Brain microvascular endothelial cell (primary cell): ENCODE measurements at regions not wholly inside any gene's neighbourhood (a gene's known extent, or its start where the extent isn't known, plus 50 kb on each side); places are given as distances from the start of the nearest gene placed in this dataset.

Experiments
- DNase-seq: peaks from one replicate; pipeline ENCODE4 v3.0.0-alpha.2; 2020
- H3K27ac ChIP-seq: fragments of 250-450 bp; sonication (Bioruptor Pico); 2 replicates; pipeline ENCODE4 v1.5.1; 2020; ENCODE audit warnings: mild to moderate bottlenecking, moderate library complexity
- H3K27me3 ChIP-seq: fragments of 250-450 bp; sonication (Bioruptor Pico); replicated peaks from 2 replicates; pipeline ENCODE4 v1.5.1; 2020; ENCODE audit warnings: mild to moderate bottlenecking
- H3K36me3 ChIP-seq: fragments of 250-450 bp; sonication (Bioruptor Pico); replicated peaks from 2 replicates; pipeline ENCODE4 v1.5.1; 2020; ENCODE audit warnings: mild to moderate bottlenecking
- H3K4me3 ChIP-seq: 2 replicates; pipeline ENCODE4 v1.5.1; 2011; ENCODE audit warnings: low read depth, mild to moderate bottlenecking, control low read depth, low read length, moderate library complexity
- CTCF ChIP-seq: IDR thresholded peaks from 2 replicates; pipeline ENCODE4 v1.5.1; 2011; ENCODE audit warnings: low read depth, mild to moderate bottlenecking, moderate library complexity, low read length, control low read depth, inconsistent platforms; ENCODE audit errors: missing control alignments
- in situ Hi-C: cut with HindIII; loops from 2 replicates; pipeline ENCODE4 v1.10.0; 2017; ENCODE audit warnings: low sequenced_read_pairs, low pct_ligation_motif_present

GRCh38 chr1:193417403-193417802 lies 231.0 kb upstream of the B3GALT2 start:
- no peak for TF ChIP-seq CTCF
- no peaks in the 10 kb centered on the region for H3K36me3 ChIP-seq
- no peak overlapping the region for H3K27ac ChIP-seq
- in situ Hi-C loops: no loop called here
- no peak overlapping the region for H3K4me3 ChIP-seq
- H3K27me3 ChIP-seq: no peaks in the 10 kb centered on the region
- DNase-seq: peak; percentile 45

GRCh38 chr1:193416226-193417024 lies 230.0 kb upstream of the B3GALT2 start:
- no peak for TF ChIP-seq CTCF
- no peak for DNase-seq
- Histone ChIP-seq H3K27me3 (no peaks in the 10 kb centered on the region), H3K36me3 (no peaks in the 10 kb centered on the region), H3K4me3 (no peak overlapping the region), H3K27ac (no peak overlapping the region)
- in situ Hi-C loops: no loop called here

- Histone ChIP-seq H3K36me3 (no peaks in the 10 kb centered on the region), H3K4me3 (no peak overlapping the region), H3K27me3 (no peaks in the 10 kb centered on the region), H3K27ac (no peak overlapping the region)
- in situ Hi-C loops: no loop called here
- no peak for TF ChIP-seq CTCF
- no peak for DNase-seq
Measured at GRCh38 chr1:193415256-193415655, 228.8 kb upstream of the B3GALT2 start.

- Histone ChIP-seq H3K4me3 (no peak overlapping the region), H3K36me3 (no peaks in the 10 kb centered on the region), H3K27ac (no peak overlapping the region), H3K27me3 (no peaks in the 10 kb centered on the region)
- DNase-seq: no peak
- in situ Hi-C loops: no loop called here
- TF ChIP-seq CTCF: no peak
Measured at GRCh38 chr1:193413376-193413775, 227.0 kb upstream of the B3GALT2 start.

- no peak overlapping the region for H3K27ac ChIP-seq
- H3K36me3 ChIP-seq: no peaks in the 10 kb centered on the region
- no peaks in the 10 kb centered on the region for H3K27me3 ChIP-seq
- in situ Hi-C loops: no loop called here
- TF ChIP-seq CTCF: no peak
- no peak for DNase-seq
- no peak overlapping the region for H3K4me3 ChIP-seq
Measured at GRCh38 chr1:193412748-193413147, 226.3 kb upstream of the B3GALT2 start.

- no peak for TF ChIP-seq CTCF
- Histone ChIP-seq H3K36me3 (no peaks in the 10 kb centered on the region), H3K27ac (no peak overlapping the region), H3K4me3 (no peak overlapping the region), H3K27me3 (no peaks in the 10 kb centered on the region)
- in situ Hi-C loops: no loop called here
- no peak for DNase-seq
Measured at GRCh38 chr1:193411714-193412113, 225.3 kb upstream of the B3GALT2 start.
